ENCODE measurements at regions not wholly inside any gene's neighbourhood (a gene's known extent, or its start where the extent isn't known, plus 50 kb on each side); places are given as distances from the start of the nearest gene placed in this dataset.

DNA sequence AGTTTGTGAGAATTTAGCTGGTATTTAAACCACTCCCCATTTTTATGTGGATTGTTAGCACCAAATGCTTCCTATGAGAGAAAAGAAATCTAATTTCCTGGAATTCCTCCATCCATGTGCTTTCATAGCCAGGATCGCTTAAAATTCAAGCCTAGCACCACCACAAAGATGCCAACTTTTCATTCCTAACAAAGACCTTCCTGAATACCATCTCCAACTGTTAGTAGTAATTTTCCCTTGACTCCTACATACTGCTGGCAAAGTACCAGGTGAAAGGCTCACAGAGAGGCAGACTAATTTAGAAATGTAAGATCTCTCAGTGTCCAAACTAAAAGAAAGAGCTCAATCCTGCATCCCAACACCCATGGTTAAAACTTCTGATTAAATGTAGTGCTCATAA, 386.3 kb downstream of the KCTD12 start:
- Histone ChIP-seq H3K4me1 (no peaks in the 10 kb centered on the region), H3K4me3 (no peak overlapping the region), H3K9me3 (no peaks in the 10 kb centered on the region), H3K36me3 (no peaks in the 10 kb centered on the region), H3K27ac (no peak overlapping the region), H3K27me3 (no peaks in the 10 kb centered on the region)
- intact Hi-C loops (cut with DNase I), result no loop called here
- ATAC-seq (no peak), FAIRE-seq (no peak), DNase-seq (no peak)
- TF ChIP-seq, protein P1, sequence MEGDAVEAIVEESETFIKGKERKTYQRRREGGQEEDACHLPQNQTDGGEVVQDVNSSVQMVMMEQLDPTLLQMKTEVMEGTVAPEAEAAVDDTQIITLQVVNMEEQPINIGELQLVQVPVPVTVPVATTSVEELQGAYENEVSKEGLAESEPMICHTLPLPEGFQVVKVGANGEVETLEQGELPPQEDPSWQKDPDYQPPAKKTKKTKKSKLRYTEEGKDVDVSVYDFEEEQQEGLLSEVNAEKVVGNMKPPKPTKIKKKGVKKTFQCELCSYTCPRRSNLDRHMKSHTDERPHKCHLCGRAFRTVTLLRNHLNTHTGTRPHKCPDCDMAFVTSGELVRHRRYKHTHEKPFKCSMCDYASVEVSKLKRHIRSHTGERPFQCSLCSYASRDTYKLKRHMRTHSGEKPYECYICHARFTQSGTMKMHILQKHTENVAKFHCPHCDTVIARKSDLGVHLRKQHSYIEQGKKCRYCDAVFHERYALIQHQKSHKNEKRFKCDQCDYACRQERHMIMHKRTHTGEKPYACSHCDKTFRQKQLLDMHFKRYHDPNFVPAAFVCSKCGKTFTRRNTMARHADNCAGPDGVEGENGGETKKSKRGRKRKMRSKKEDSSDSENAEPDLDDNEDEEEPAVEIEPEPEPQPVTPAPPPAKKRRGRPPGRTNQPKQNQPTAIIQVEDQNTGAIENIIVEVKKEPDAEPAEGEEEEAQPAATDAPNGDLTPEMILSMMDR (IDR thresholded peaks at IDR 0.05), result no peak
- WGBS, 2 donors, result 64 to 91% methylated on average over 1 of the region's 1 CpG

DNA sequence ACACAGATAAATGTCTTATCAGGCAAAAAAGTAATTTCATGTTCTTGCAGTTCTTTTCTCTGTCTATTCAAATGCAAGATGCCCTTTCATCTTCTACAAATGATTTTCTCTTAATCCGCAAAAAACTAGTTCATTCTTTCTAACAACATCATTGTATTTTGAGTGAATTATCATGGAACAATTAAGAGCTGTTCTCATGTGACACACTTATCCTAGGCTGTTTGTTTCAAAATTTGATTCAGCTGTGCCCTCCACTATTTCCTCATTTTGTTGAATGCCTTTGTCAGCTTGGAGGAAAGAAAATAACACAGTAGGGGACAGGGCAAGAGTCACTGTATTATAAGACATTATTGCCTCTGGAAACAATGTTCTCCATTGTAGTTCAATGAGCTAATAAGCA, 396.9 kb downstream of the KCTD12 start:
- WGBS, 2 donors, result 72 to 84% methylated on average over 1 of the region's 1 CpG
- ATAC-seq, result no peak
- Histone ChIP-seq H3K27me3 (no peaks in the 10 kb centered on the region), H3K4me3 (no peak overlapping the region), H3K9me3 (no peaks in the 10 kb centered on the region), H3K27ac (no peak overlapping the region), H3K4me1 (no peaks in the 10 kb centered on the region), H3K36me3 (no peaks in the 10 kb centered on the region)
- TF ChIP-seq, protein P1 (IDR thresholded peaks at IDR 0.05), result no peak
- DNase-seq, result no peak
- FAIRE-seq, result no peak
- intact Hi-C loops (cut with DNase I), result no loop called here

DNA sequence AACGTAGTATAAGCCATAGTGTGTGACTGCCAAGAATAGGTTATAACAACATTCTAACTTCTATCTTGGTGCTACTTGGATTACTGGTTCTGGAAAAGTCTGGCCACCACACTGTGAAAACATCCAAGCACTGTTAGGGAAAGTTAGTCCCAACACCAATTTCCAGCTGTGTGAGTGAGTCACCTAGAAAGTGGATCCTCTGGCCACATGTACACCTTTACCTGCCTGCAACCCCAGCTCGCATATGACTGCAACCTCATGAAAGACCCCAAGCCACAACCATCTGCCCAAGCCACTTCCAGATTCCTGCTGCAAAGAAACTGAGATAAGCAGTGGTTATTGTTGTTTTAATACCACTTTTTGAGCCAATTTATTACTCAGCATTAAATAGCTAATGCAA, 404.5 kb downstream of the KCTD12 start:
- 58 to 65% methylated on average over 2 of the region's 2 CpGs for WGBS, 2 donors
- no peak overlapping the region for H3K4me3 ChIP-seq
- H3K9me3 ChIP-seq, result no peaks in the 10 kb centered on the region
- no peak for ATAC-seq
- H3K27me3 ChIP-seq, result no peaks in the 10 kb centered on the region
- DNase-seq, result no peak
- H3K36me3 ChIP-seq, result no peaks in the 10 kb centered on the region
- no peak overlapping the region for H3K27ac ChIP-seq
- no peak for FAIRE-seq
- no peaks in the 10 kb centered on the region for H3K4me1 ChIP-seq
- intact Hi-C loops (cut with DNase I), result no loop called here
- TF ChIP-seq, protein P1 (IDR thresholded peaks at IDR 0.05), result no peak

DNA sequence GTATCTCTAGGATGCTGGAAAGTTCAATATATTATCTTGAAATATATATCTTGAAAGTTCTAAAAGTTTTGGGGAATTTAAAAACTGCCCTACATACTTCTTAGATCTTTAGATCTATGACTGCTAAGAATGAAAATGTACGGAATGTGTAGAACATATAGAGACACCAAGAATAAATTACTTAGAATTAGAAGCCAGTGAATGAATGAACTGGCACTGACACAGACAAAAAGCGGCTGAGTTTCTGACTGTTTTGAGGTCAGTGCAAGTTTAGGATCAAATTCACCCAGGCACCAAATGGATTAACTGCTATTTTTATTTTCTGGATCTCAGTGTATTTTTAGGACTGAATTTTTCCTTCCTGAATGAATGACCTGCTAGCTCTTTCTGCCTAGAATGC, 411.2 kb downstream of the KCTD12 start:
- H3K27ac ChIP-seq, result no peak overlapping the region
- intact Hi-C loops (cut with DNase I), result loop anchor here in 2 of 3 donors (5.0 to 10.0 kb wide), 3 partner anchors 598 to 783 kb away; no protein-coding TSS in a partner anchor
- ATAC-seq, result no peak

DNA sequence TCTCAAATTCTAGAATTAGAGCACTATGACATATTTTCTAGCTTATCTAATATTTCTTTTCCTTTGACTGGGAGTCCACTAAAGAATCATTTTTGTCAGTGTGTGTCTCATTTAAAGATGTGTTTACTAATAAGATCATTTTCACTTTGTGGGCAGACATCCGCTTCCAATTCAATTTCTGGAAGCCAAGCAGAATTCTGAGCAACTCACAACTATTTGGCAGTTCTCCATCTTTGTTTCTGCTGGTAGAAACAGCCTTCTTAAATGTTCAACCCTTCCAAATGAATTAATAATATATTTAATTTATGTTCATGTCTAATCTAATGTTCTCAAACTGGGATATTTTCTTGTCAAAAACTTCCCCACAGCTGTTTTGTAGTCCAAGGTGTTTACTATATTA, 411.8 kb downstream of the KCTD12 start:
- no peak for DNase-seq
- intact Hi-C loops (cut with DNase I), result loop anchor here in 2 of 3 donors (5.0 to 10.0 kb wide), 3 partner anchors 597 to 782 kb away; no protein-coding TSS in a partner anchor
- ATAC-seq, result no peak

More for the DNA sequence above, 411.2 kb downstream of the KCTD12 start:
- FAIRE-seq (no peak), DNase-seq (no peak)
- no peaks in the 10 kb centered on the region for H3K36me3 ChIP-seq
- 55 to 76% methylated on average over 2 of the region's 2 CpGs for WGBS, 2 donors
- H3K9me3 ChIP-seq, result no peaks in the 10 kb centered on the region
- TF ChIP-seq, protein P1 (IDR thresholded peaks at IDR 0.05), result no peak
- no peaks in the 10 kb centered on the region for H3K4me1 ChIP-seq
- H3K4me3 ChIP-seq, result no peak overlapping the region
- no peaks in the 10 kb centered on the region for H3K27me3 ChIP-seq

More for the DNA sequence above, 411.8 kb downstream of the KCTD12 start:
- no peak for FAIRE-seq
- H3K9me3 ChIP-seq, result no peaks in the 10 kb centered on the region
- 60 to 91% methylated on average over 1 of the region's 1 CpG for WGBS, 2 donors
- H3K4me1 ChIP-seq, result no peaks in the 10 kb centered on the region
- H3K36me3 ChIP-seq, result no peaks in the 10 kb centered on the region
- H3K4me3 ChIP-seq, result no peak overlapping the region
- H3K27ac ChIP-seq, result no peak overlapping the region
- TF ChIP-seq, protein P1 (IDR thresholded peaks at IDR 0.05), result no peak
- no peaks in the 10 kb centered on the region for H3K27me3 ChIP-seq
